ENCODE measurements at regions not wholly inside any gene's neighbourhood (a gene's known extent, or its start where the extent isn't known, plus 50 kb on each side); places are given as distances from the start of the nearest gene placed in this dataset.
"Not testable (repeated sequence)": the region's sequence is repeated elsewhere in the genome, so short reads cannot be mapped to it uniquely, and the experiment has no call there.

- peak; percentile 40 for DNase-seq
Observed at GRCh38 chr2:156254637-156255067, 77.9 kb downstream of the NR4A2 start.

GRCh38 chr2:156253765-156254164 is 78.8 kb downstream of the NR4A2 start:
- DNase-seq = no peak

GRCh38 chr2:156242874-156243273 is 89.6 kb downstream of the NR4A2 start:
- no peak for DNase-seq

- DNase-seq = no peak
Observed at GRCh38 chr2:156237558-156237957, 95.0 kb downstream of the NR4A2 start.

GRCh38 chr2:156229724-156230362 is 102.7 kb downstream of the NR4A2 start:
- no peak for DNase-seq

GRCh38 chr2:156223328-156223727 is 109.2 kb downstream of the NR4A2 start:
- not testable (repeated sequence) for DNase-seq

GRCh38 chr2:156221703-156222102 is 110.8 kb downstream of the NR4A2 start:
- no peak for DNase-seq

- no peak for DNase-seq
Observed at GRCh38 chr2:156219491-156220100, 112.9 kb downstream of the NR4A2 start.

- DNase-seq = no peak
Observed at GRCh38 chr2:156215656-156216055, 116.9 kb downstream of the NR4A2 start.

GRCh38 chr2:156211318-156211717 is 121.2 kb downstream of the NR4A2 start:
- DNase-seq = no peak

GRCh38 chr2:156206355-156206754 is 126.2 kb downstream of the NR4A2 start:
- no peak for DNase-seq

- no peak for DNase-seq
Observed at GRCh38 chr2:156199588-156199987, 132.9 kb downstream of the NR4A2 start.

- no peak for DNase-seq
Observed at GRCh38 chr2:156196031-156196430, 136.5 kb downstream of the NR4A2 start.

- DNase-seq = no peak
Observed at GRCh38 chr2:156192468-156192867, 140.1 kb downstream of the NR4A2 start.

GRCh38 chr2:156191527-156191926 is 141.0 kb downstream of the NR4A2 start:
- DNase-seq = no peak

GRCh38 chr2:156190517-156190916 is 142.0 kb downstream of the NR4A2 start:
- no peak for DNase-seq

GRCh38 chr2:156189584-156189983 is 142.9 kb downstream of the NR4A2 start:
- DNase-seq = no peak

- no peak for DNase-seq
Observed at GRCh38 chr2:156189143-156189542, 143.4 kb downstream of the NR4A2 start.

GRCh38 chr2:156182132-156182531 is 150.4 kb downstream of the NR4A2 start:
- no peak for DNase-seq

- no peak for DNase-seq
Observed at GRCh38 chr2:156181208-156181607, 151.3 kb downstream of the NR4A2 start.

- no peak for DNase-seq
Observed at GRCh38 chr2:156177654-156178053, 154.9 kb downstream of the NR4A2 start.

GRCh38 chr2:156175946-156176345 is 156.6 kb downstream of the NR4A2 start:
- DNase-seq = no peak

- DNase-seq = no peak
Observed at GRCh38 chr2:156170929-156171328, 161.6 kb downstream of the NR4A2 start.

- no peak for DNase-seq
Observed at GRCh38 chr2:156165742-156166141, 166.8 kb downstream of the NR4A2 start.
